GM23338 (cell line): ENCODE measurements at regions not wholly inside any gene's neighbourhood (a gene's known extent, or its start where the extent isn't known, plus 50 kb on each side); places are given as distances from the start of the nearest gene placed in this dataset.

ENCODE experiments used
- CTCF ChIP-seq, 2 experiments: fragments of 200-600 bp in 1 of 2; sonication (generic) in 1 of 2; conservative IDR thresholded peaks; 2 replicates each; pipeline versions ENCODE4 v1.5.1 to v1.6.1; 2016 to 2017; ENCODE audit warnings: antibody characterized with exemption in 2 of 2, low read depth in 2 of 2, mild to moderate bottlenecking in 2 of 2, moderate library complexity in 1 of 2
- POLR2AphosphoS5 ChIP-seq: IDR thresholded peaks from 2 replicates; pipeline ENCODE4 v1.6.1; 2016; ENCODE audit warnings: antibody characterized with exemption, low read depth

GRCh38 chr15:38176691-38177090, 75.9 kb upstream of the SPRED1 start:
- no peak for TF ChIP-seq CTCF (conservative IDR thresholded peaks at IDR 0.05; ENCODE audit: low read depth in 2 of 2)
- no peak for TF ChIP-seq POLR2AphosphoS5
